HG03565 (cell line): ENCODE measurements at regions not wholly inside any gene's neighbourhood (a gene's known extent, or its start where the extent isn't known, plus 50 kb on each side); places are given as distances from the start of the nearest gene placed in this dataset.
"Not testable (repeated sequence)": the region's sequence is repeated elsewhere in the genome, so short reads cannot be mapped to it uniquely, and the experiment has no call there.

ENCODE experiments used
- ATAC-seq: cut with Tn5 transposase; IDR thresholded peaks from one replicate; pipeline ENCODE4 v1.9.1; 2021; ENCODE audit warnings: mild to moderate bottlenecking, moderate library complexity; ENCODE audit not compliant: unreplicated experiment

DNA sequence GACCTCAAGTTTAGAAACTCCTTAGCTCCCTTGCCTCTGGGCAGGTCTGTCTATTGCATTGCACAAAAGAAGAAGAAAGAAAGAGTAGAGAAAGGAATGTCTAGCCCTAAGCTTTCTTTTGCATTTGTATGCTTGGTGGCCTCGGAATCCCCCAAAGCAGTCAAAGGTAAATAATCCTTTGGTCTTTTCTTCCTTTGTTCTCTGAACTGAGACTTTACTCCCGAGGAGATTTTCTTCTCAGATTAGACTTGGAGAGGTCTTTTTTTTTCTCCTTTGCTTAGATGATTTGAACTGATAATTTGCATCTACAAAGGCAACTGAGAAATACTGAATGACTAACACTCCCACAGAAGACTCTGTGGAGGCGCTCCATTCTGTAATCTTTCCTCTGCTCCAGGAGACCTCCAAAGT, 93.2 kb downstream of the AKR1D1 start:
- ATAC-seq, result no peak

DNA sequence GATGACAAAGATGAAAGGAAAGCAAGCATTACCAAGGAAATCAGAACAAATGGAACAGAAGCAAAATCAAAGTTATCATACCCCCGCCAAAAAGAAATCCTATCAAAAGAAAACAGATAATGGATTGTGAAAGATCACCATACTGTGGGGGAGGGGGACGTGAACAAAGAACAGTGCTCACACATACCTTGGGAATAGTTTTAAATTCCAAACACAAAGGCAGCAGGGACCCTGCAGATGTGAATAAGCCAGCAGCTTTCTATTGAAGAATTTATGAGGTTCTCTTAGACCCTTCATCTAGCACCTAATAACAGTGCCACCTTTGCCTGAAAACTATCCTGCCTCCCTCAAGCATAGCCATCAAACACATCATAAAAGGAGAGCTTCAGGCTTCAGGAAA, 94.0 kb downstream of the AKR1D1 start:
- no peak for ATAC-seq

DNA sequence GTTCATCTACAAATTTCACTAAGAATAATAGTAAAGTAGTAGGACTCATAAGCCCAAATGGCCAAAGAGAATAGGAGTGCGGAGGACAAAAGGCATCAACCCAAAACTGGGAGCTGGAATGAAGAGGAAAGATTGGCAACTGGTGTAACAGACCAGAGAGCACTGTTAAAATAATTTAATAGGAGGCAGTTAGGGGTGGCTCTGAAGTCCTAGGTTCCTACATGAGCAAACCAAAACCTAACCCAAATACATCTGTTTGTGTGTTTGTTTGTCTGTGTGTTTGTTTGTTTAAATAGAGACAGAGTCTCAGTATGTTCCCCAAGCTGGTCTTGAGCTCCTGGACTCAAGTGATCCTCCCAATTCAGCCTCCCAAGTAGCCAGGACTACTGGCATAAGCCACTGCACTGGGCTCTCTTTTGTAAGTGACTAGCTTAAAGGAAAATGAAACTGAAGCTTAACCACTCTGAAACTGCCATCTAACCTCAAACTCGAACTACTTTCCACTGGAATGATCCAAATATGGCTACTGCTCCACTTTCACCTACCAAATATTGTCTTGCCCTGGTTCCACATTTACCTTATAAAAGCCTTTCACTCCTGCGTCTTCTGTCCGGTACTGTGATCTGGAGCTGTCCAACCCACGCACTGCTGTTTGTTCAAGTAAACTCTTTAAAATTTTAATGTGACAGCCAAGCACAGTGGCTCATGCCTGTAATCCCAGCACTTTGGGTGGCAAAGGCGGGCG, 94.9 kb downstream of the AKR1D1 start:
- peak; percentile 97 for ATAC-seq

- no peak for ATAC-seq
Observed at GRCh38 chr7:138173548-138173947, 97.3 kb downstream of the AKR1D1 start.

DNA sequence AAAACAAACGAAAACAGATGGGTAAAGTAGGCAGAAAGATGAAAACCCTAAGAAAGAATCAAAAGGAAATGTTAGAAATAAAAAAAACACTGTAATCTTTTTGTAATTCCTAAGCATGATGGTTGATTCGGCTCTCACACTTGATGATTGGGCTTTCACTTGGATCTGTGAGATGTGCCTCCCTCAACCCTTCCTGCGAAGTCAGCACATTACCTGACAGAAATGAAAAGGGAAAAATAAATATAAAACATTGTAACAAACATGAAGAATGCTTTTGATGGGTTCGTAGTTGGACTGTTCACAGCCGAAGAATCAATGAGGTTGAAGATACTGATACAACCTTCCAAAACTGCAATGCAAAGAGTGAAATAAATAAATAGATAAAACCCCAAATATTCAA, 99.8 kb downstream of the AKR1D1 start:
- no peak for ATAC-seq

DNA sequence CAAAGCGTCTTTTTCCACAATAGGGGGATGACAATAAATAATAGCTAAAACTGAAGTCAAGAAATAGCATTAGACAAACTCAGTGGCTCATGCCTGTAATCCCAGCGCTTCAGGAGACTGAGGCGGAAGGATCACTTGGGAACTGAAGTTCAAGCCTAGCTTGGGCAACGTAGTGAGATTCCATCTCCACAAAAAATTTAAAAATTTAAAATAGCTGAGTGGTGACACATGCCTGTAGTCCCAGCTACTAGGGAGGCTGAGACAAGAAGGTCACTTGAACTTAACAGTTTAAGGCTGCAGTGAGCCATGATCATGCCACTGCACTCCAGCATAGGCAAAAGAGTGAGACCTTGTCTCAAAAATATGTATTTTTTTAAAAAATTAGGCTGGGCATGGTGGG, 107.9 kb downstream of the AKR1D1 start:
- ATAC-seq, result no peak

- ATAC-seq, result no peak
Observed at GRCh38 chr7:138185132-138185908, 109.1 kb downstream of the AKR1D1 start.

DNA sequence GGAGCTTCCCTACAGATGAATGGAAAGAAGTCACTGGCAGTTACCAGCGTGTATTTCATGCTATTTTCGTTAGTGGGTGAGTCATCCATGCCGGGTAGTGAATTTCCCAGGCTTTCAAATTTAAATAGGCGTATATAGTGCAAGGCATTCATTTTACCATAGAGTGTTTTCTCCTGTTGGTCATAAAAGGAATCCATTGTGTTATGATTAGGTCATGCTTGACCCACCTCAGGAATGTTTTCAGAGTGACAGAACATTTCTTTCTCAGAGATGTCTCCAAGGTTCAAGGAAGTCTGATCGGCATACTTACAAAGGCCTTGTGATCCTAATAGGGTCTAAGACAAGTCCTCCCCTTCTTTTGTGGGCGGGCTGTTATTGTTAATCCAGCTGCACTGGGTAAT, 110.7 kb downstream of the AKR1D1 start:
- no peak for ATAC-seq

GRCh38 chr7:138188290-138188858, 112.1 kb downstream of the AKR1D1 start:
- no peak for ATAC-seq

GRCh38 chr7:138194567-138194966, 118.3 kb downstream of the AKR1D1 start:
- ATAC-seq, result no peak

GRCh38 chr7:138195151-138195571, 118.9 kb downstream of the AKR1D1 start:
- no peak for ATAC-seq

GRCh38 chr7:138196503-138196946, 120.3 kb downstream of the AKR1D1 start:
- ATAC-seq, result not testable (repeated sequence)

DNA sequence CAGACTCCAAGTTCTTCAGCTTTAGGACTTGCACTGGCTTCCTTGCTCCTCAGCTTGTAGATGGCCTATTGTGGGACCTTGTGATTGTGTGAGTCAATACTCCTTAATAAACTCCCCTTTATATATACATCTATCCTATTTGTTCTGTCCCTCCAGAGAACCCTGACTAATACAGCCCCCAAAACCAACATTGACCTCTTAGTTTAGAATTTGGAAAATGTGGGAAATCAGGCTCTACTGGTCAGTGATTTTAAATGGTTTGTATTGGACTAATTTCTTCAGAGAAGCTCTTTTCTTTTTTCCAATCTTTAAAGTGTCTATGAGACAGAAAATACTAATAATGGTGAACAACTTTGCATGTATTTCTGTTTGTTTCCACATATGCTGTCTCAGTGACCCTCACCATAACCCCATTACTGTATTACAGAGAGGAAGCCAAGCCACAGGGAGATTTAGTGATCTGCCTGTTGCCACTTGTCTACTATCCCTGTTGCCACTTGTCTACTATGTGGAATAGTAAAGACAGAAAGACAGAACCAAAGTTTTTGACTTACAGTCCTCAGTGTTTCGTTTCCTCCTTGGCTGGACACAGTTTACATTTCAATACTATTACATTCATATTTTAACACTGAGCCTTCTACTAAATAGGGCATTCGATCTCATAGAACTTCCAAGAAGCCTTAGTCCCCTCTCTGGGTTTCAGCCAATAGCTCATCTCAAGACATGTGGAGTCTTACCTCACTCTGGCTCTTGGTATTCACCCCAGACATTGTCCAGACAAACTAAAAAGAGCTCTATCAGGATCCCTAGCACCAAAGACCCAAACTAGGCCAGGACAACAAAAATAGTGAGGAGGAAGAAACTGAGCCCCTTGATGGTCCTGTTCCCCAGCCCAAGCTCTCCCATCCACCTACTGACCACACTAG, 121.0 kb downstream of the AKR1D1 start:
- ATAC-seq, result no peak

- no peak for ATAC-seq
Observed at GRCh38 chr7:138204285-138204981, 128.2 kb downstream of the AKR1D1 start.

DNA sequence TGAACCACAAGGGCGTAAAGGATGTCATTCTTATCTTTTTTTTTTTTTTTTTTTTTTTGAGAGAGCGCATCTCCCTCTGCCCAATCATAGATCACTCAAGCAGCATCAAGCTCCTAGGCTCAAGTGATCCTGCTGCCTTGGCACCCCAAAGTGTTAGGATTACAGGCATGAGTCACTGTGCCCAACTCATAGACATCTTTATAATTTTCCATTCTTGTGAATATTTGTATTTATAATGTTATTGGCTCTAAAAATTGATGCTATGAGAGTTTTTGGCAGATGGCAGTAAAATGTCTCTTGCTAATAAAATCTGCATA, 128.7 kb downstream of the AKR1D1 start:
- no peak for ATAC-seq

- no peak for ATAC-seq
Observed at GRCh38 chr7:138205614-138206150, 129.4 kb downstream of the AKR1D1 start.

GRCh38 chr7:138207555-138207971, 131.3 kb downstream of the AKR1D1 start:
- no peak for ATAC-seq

- ATAC-seq, result no peak
Observed at GRCh38 chr7:138208142-138208570, 131.9 kb downstream of the AKR1D1 start.

GRCh38 chr7:138208864-138209263, 132.6 kb downstream of the AKR1D1 start:
- ATAC-seq, result no peak

DNA sequence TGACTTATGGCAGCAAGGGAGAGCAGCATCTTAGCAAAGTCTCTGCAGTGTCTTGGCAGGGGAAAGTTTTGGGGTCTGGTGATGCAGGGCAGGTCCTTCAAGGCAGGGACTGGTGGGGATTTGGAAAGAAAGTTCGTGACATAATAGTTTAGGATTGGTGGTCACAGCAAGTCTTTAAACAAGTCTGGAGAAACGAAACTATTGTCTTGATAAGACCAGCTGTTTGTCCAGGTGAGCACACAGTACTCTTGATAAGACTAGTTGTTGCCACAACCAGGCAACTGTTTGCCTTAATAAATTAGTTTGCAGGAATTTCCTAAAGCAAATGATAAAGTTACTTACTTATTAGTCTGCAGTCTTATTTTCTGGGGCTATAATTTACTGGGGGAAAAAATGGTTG, 136.1 kb downstream of the AKR1D1 start:
- ATAC-seq, result no peak
